Choroid plexus epithelial cell (primary cell): ENCODE measurements at regions not wholly inside any gene's neighbourhood (a gene's known extent, or its start where the extent isn't known, plus 50 kb on each side); places are given as distances from the start of the nearest gene placed in this dataset.
"Not testable (repeated sequence)": the region's sequence is repeated elsewhere in the genome, so short reads cannot be mapped to it uniquely, and the experiment has no call there.

Experiments
- DNase-seq: peaks from one replicate; pipeline ENCODE4 v3.0.0-alpha.2; 2010; ENCODE audit warnings: low read depth
- H3K4me3 ChIP-seq: 2 replicates; pipeline ENCODE4 v1.5.1; 2011; ENCODE audit warnings: low read depth, mild to moderate bottlenecking, control low read depth, low read length, moderate library complexity
- TF ChIP-seq, protein P1 (sequence below): conservative IDR thresholded peaks from 2 replicates; pipeline ENCODE4 v1.5.1; 2011; ENCODE audit warnings: low read depth, mild to moderate bottlenecking, control low read depth, inconsistent platforms, low read length, moderate library complexity

GRCh38 chr6:163705923-163706322, 291.4 kb downstream of the QKI start:
- TF ChIP-seq, protein P1, sequence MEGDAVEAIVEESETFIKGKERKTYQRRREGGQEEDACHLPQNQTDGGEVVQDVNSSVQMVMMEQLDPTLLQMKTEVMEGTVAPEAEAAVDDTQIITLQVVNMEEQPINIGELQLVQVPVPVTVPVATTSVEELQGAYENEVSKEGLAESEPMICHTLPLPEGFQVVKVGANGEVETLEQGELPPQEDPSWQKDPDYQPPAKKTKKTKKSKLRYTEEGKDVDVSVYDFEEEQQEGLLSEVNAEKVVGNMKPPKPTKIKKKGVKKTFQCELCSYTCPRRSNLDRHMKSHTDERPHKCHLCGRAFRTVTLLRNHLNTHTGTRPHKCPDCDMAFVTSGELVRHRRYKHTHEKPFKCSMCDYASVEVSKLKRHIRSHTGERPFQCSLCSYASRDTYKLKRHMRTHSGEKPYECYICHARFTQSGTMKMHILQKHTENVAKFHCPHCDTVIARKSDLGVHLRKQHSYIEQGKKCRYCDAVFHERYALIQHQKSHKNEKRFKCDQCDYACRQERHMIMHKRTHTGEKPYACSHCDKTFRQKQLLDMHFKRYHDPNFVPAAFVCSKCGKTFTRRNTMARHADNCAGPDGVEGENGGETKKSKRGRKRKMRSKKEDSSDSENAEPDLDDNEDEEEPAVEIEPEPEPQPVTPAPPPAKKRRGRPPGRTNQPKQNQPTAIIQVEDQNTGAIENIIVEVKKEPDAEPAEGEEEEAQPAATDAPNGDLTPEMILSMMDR: no peak
- DNase-seq: no peak
- H3K4me3 ChIP-seq: no peak overlapping the region

- TF ChIP-seq, protein P1: no peak
- DNase-seq: no peak
- no peak overlapping the region for H3K4me3 ChIP-seq
These were observed 288.2 kb downstream of the QKI start for GRCh38 chr6:163702736-163703135.

- DNase-seq: no peak
- TF ChIP-seq, protein P1: no peak
These were observed 287.2 kb downstream of the QKI start for GRCh38 chr6:163701762-163702161.

GRCh38 chr6:163698086-163698485, 283.6 kb downstream of the QKI start:
- TF ChIP-seq, protein P1: no peak
- H3K4me3 ChIP-seq: no peak overlapping the region
- no peak for DNase-seq

More at GRCh38 chr6:163701762-163702161, 287.2 kb downstream of the QKI start:
- H3K4me3 ChIP-seq: no peak overlapping the region

GRCh38 chr6:163696311-163696710, 281.8 kb downstream of the QKI start:
- H3K4me3 ChIP-seq, DNase-seq: not testable (repeated sequence)

DNA sequence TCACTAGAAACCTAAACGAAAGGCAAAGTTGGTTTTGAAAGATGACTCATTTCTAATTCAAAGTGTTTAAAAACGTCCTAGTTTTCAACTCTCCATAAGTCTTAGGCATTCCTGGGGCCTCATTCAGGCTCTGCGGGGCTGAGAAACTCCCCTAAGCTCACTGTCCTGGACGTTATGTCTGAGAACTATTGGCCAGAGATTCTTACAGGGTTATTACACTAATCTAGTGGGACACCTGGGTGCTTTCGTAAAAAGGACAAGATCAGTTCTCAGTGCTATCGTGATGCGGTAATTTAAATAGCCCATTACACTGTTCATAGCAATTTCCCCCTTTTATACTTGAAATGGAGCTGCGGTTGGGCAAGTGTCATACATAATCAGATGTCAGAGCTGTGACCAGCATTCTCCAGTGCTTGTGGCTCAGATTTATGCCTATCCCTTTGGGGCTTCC, 280.9 kb downstream of the QKI start:
- TF ChIP-seq, protein P1: no peak
- no peak overlapping the region for H3K4me3 ChIP-seq
- DNase-seq: no peak

DNA sequence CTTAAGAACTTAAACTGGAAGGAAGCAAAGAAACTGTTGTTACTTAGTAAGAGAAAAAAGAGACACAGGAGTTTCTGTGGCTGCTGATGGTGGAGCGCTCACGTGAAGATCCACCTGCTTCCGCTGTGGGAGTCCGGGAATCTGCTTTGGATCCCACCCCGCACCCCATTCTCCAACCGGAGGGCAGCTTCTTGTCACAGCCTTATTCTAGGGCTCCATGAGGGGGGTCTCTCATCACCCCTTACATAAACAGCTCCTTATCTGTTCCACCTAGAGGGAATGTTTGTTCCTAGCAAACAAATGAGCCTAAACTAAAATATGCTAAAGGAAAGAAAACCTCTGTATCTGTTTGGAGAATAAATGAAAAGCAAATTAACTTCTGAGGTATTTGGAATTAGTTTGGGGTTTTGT, 280.5 kb downstream of the QKI start:
- DNase-seq: no peak
- TF ChIP-seq, protein P1: no peak
- H3K4me3 ChIP-seq: no peak overlapping the region

DNA sequence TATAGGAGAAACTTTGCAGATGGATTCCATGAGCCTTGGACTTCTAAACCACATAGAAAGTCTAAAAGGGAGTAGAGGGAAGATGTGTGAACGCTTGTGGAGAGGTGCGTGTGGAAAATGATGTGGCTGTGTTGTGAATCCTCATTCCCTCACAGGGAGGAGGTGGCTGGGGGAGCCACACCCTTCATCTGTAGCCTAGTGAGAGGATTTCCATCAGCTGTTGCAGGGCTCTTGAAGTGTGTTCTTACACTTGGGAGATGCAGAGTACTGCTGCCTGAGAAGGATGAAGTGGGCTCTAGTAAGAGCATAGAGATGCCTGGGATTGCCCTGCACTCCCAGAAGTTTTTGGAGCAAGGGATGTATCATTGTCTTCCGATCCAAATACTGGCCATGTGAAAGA, 279.6 kb downstream of the QKI start:
- H3K4me3 ChIP-seq: no peak overlapping the region
- DNase-seq: no peak
- TF ChIP-seq, protein P1: no peak
